Nucleus accumbens (tissue), 56 donors: ENCODE measurements at regions not wholly inside any gene's neighbourhood (a gene's known extent, or its start where the extent isn't known, plus 50 kb on each side); places are given as distances from the start of the nearest gene placed in this dataset.

ENCODE experiments used
- DNase-seq, 56 donors: peaks; one replicate each; lab custom pipeline; 2025; lab: John Stamatoyannopoulos, UW

GRCh38 chr11:81002374-81002773 lies 1561.5 kb upstream of the TENM4 start:
- DNase-seq = no peak

GRCh38 chr11:81000735-81001134 lies 1559.9 kb upstream of the TENM4 start:
- DNase-seq = no peak

GRCh38 chr11:81000334-81000733 lies 1559.5 kb upstream of the TENM4 start:
- no peak for DNase-seq

GRCh38 chr11:80995523-80995922 lies 1554.7 kb upstream of the TENM4 start:
- no peak for DNase-seq

GRCh38 chr11:80993536-80993935 lies 1552.7 kb upstream of the TENM4 start:
- DNase-seq = no peak

DNA sequence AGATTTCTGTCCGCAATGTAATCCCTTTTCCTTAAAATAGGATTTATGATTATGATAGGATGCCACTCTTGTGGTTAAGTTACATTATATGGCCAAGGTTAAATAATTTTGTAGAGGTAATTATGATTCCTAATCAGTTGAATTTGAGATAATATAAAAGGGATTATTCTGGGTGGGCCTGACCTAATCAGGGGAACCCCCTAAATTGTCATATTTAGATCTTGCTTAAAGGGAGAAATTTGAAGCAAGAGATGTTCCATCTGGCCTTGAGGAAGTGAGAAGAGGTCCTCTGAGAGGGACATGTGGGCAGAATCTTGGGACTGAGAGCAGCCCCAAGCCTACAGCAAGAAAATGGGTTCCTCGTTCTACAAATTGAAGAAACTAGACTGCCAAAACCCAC lies 1550.1 kb upstream of the TENM4 start:
- no peak for DNase-seq

DNA sequence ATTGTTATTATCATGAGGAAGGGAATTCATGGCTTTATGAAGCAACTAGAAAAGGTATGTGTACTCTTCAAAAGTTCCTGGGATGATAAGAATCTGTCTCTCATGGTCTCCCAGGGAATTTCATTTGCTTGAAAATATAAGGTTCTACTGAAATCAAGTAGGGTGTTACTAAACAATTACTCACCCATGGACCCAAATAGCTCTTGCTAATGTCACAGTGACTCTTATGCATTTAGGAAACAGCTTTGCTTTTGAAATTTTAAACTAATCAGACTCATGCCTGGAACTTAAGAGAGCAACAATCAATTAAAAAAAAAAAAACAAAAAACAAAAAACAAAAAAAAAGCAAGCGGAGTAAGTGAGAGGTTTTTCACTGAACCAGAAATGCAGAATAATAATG lies 1546.3 kb upstream of the TENM4 start:
- no peak for DNase-seq

- DNase-seq = no peak
These were observed 1545.7 kb upstream of the TENM4 start for GRCh38 chr11:80986421-80987074.

- no peak for DNase-seq
These were observed 1539.4 kb upstream of the TENM4 start for GRCh38 chr11:80980227-80980626.

- no peak for DNase-seq
These were observed 1533.0 kb upstream of the TENM4 start for GRCh38 chr11:80973786-80974185.

DNA sequence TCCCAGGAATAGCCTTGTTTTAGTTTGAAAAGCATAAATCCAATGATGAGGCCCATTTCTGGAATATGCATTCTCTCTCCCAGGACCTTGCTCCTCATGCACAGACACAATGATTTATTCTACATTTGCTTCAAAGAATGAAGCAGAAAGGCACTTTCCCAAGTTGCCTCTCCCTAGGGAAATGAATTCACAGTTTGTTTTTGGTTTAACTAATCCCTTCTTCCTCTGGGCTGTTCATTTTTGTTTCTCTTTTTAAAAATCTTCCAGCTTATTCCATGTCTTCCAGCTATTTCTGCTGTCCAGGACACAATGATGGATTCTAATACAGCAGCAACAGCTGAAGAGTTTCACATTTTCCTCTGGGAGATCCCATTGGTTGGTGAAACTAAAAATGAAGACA lies 1529.2 kb upstream of the TENM4 start:
- DNase-seq = no peak

GRCh38 chr11:80967649-80968048 lies 1526.8 kb upstream of the TENM4 start:
- no peak for DNase-seq

DNA sequence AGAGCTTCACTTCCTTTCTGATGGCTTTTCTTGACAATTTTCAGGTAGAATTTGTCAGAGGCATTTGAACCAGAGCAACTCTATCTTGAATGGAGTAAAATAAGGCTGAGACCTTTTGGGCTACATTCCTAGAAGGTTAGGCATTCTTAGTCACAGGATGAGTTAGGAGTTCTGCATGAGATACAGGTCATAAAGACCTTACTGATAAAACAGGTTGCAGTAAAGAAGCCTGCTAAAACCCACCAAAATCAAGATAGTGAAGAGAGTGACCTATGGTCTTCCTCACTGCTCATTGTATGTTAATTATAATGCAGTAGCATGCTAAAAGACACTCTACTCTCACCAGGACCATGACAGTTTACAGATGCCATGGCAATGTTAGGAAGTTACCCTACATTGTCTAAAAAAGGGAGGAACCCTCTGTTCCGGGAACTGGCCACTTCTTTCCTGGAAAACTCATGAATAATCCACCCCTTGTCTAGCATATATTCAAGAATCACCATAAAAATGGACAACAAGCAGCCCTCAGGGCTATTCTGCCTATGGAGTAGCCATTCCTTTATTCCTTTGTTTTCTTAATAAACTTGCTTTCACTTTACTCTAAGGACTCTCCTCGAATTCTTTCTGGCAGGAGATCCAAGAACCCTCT lies 1519.7 kb upstream of the TENM4 start:
- DNase-seq = no peak

GRCh38 chr11:80959751-80960150 lies 1518.9 kb upstream of the TENM4 start:
- no peak for DNase-seq

GRCh38 chr11:80958987-80959386 lies 1518.2 kb upstream of the TENM4 start:
- DNase-seq = no peak

DNA sequence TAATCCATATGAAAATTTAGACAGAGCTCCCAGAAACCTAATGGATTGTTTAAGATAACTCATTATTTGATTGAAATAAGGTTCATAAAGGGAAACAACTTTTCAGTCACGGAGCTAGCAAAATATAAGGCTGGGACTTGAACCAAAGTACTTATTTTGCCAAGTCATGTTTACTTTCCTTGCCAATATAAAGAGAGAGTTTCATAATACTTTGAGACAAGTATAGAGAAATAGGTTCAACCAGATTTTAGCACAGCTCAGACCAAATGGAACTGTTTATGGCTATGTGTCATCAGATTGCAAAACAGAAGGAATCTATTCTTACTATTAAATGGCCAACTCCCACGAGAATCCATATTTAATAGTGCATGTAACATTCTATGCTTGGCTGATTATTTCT lies 1517.5 kb upstream of the TENM4 start:
- DNase-seq = no peak

- DNase-seq = no peak
These were observed 1514.8 kb upstream of the TENM4 start for GRCh38 chr11:80955588-80955987.

- DNase-seq = no peak
These were observed 1508.0 kb upstream of the TENM4 start for GRCh38 chr11:80948781-80949180.

DNA sequence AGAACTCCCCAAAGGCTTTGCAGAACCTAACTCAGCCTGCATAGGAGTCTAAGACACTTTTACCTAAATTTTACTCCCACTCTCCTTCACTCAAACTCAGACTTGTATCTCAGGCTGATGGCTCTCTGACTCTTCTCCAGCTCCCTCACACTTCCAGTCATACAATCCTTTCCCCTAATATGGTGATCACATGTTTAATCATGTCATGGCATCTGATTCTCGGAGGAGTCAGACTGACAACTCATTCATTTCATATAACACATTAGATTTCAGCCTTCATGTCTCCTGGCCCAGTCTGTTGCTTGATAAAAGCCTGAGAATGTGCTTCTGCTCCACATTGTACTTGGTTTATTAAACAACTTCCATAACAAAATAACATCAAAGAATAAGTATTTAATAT lies 1503.9 kb upstream of the TENM4 start:
- DNase-seq = no peak

DNA sequence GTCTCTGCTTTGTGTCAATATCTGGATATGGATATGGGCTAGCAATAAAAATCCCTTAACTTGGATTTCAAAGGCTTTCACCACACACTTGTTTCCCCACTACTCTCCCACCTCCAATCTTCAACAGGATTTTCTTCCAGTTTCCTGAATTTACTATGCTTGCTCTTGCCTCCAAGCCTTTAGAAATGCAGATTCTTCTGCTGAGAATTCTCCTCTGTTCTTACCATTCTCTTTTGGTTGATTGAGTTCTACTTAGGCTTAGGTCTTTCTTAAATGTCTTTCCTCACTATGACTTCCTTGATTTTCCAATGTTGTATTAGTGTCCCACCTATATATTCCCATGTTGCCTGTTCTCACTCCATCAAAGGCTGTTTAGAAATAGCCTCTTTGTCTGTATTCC lies 1502.4 kb upstream of the TENM4 start:
- DNase-seq = no peak

DNA sequence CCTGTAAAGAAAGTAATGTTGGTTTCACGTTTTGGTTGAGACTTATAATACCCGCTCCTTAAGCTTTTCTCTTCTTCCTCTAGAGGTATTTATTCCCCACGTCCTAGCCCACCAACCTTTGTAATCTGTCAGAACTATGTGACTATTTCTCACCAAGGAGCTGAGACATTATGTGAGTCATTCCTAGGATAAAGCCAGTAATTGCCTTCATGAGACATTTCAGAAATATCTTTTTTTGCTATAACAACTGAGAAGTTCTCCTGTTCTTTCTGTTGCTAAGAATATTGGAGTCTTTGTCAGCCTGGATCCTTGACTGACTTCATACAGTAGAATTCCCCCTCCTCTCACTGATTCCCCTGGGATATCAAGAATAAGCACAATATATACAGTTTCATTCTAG lies 1497.0 kb upstream of the TENM4 start:
- DNase-seq = peak in 2 of 56 donors; percentile 2 to 15

GRCh38 chr11:80930038-80930437 lies 1489.2 kb upstream of the TENM4 start:
- DNase-seq = no peak
